ENCODE measurements at regions not wholly inside any gene's neighbourhood (a gene's known extent, or its start where the extent isn't known, plus 50 kb on each side); places are given as distances from the start of the nearest gene placed in this dataset.

GRCh38 chr2:221102896-221103688 is 469.0 kb downstream of the EPHA4 start:
- TF ChIP-seq CTCF (IDR thresholded peaks at IDR 0.05), result no peak

GRCh38 chr2:221103930-221104329 is 468.2 kb downstream of the EPHA4 start:
- no peak for TF ChIP-seq CTCF (IDR thresholded peaks at IDR 0.05)

- no peak for TF ChIP-seq CTCF (IDR thresholded peaks at IDR 0.05)
Observed at GRCh38 chr2:221104361-221104811, 467.7 kb downstream of the EPHA4 start.

- TF ChIP-seq CTCF (IDR thresholded peaks at IDR 0.05), result no peak
Observed at GRCh38 chr2:221106241-221106640, 465.9 kb downstream of the EPHA4 start.

GRCh38 chr2:221107424-221107823 is 464.7 kb downstream of the EPHA4 start:
- TF ChIP-seq CTCF (IDR thresholded peaks at IDR 0.05), result no peak

- TF ChIP-seq CTCF (IDR thresholded peaks at IDR 0.05), result no peak
Observed at GRCh38 chr2:221109552-221109951, 462.6 kb downstream of the EPHA4 start.

- no peak for TF ChIP-seq CTCF (IDR thresholded peaks at IDR 0.05)
Observed at GRCh38 chr2:221111739-221112138, 460.4 kb downstream of the EPHA4 start.

Data from LNCAP (cell line).